K562 (cell line): ENCODE measurements at regions not wholly inside any gene's neighbourhood (a gene's known extent, or its start where the extent isn't known, plus 50 kb on each side); places are given as distances from the start of the nearest gene placed in this dataset.

Experiments used
- BHLHE40 ChIP-seq: IDR thresholded peaks from 2 replicates; pipeline ENCODE4 v1.6.1; 2011; ENCODE audit warnings: low read length, improper control_type of control experiment
- CHD4 ChIP-seq: fragments of 200-600 bp; sonication (generic); IDR thresholded peaks from 3 replicates; pipeline ENCODE4 v1.6.1; 2012; ENCODE audit warnings: low read depth, mild to moderate bottlenecking, mixed read lengths, low read length, inconsistent platforms; ENCODE audit not compliant: insufficient read depth, insufficient replicate concordance, poor library complexity, severe bottlenecking
- ETV6 ChIP-seq, 3 experiments: fragments of 150-350 bp in 1 of 3; sonication (generic) in 1 of 3; formaldehyde crosslinking in 1 of 3; IDR thresholded peaks; 2 replicates each; pipeline versions ENCODE4 v1.6.1 to v1.8.0; 2014 to 2022; ENCODE audit warnings: borderline replicate concordance in 2 of 3, low read depth in 2 of 3, antibody characterized with exemption in 1 of 3, low read length in 1 of 3, mild to moderate bottlenecking in 1 of 3, missing genetic modification reagents in 1 of 3
- KLF10 ChIP-seq: fragments of 250-450 bp; sonication (Bioruptor Pico); IDR thresholded peaks from 2 replicates; pipeline ENCODE4 v1.6.1; 2021; ENCODE audit warnings: matching md5 sums
- MXI1 ChIP-seq: IDR thresholded peaks from 2 replicates; pipeline ENCODE4 v1.6.1; 2011; ENCODE audit warnings: low read depth, mild to moderate bottlenecking, improper control_type of control experiment, low read length
- SMARCC2 ChIP-seq: fragments of 450-650 bp; IDR thresholded peaks from 2 replicates; pipeline ENCODE4 v1.6.1; 2017; ENCODE audit warnings: antibody characterized with exemption, moderate library complexity, mild to moderate bottlenecking, low read depth
- SNRNP70 ChIP-seq: fragments of 200-400 bp; formaldehyde crosslinking; optimal IDR thresholded peaks from 2 replicates; pipeline ENCODE3; 2017; ENCODE audit warnings: low read depth, low read length
- ZNF174 ChIP-seq: fragments of 250-450 bp; sonication (Bioruptor Pico); IDR thresholded peaks from 2 replicates; pipeline ENCODE4 v1.4.0; 2020; ENCODE audit warnings: mild to moderate bottlenecking
- TF ChIP-seq, protein P1 (sequence below), 3 experiments: IDR thresholded peaks in 2 of 3; conservative IDR thresholded peaks in 1 of 3; 2 replicates each; pipeline ENCODE4 v1.5.1; 2011 to 2012; ENCODE audit warnings: low read length in 3 of 3, mild to moderate bottlenecking in 3 of 3, control low read depth in 2 of 3, improper control_type of control experiment in 1 of 3, inconsistent platforms in 1 of 3, low read depth in 1 of 3, mixed read lengths in 1 of 3, moderate library complexity in 1 of 3; ENCODE audit not compliant: insufficient read depth in 2 of 3
- TF ChIP-seq, protein P2 (sequence below), 2 experiments: fragments of 450-650 bp in 1 of 2; sonication (generic) in 1 of 2; formaldehyde crosslinking in 1 of 2; IDR thresholded peaks in 1 of 2; conservative IDR thresholded peaks in 1 of 2; 2 replicates each; pipeline versions ENCODE4 v1.6.1 to v1.8.1; 2016 to 2023; ENCODE audit warnings: mild to moderate bottlenecking in 2 of 2, moderate library complexity in 2 of 2, inconsistent platforms in 1 of 2, missing genetic modification reagents in 1 of 2
- TF ChIP-seq, protein P3 (sequence below): fragments of 450-650 bp; IDR thresholded peaks from 2 replicates; pipeline ENCODE4 v1.6.1; 2016; ENCODE audit warnings: borderline replicate concordance

DNA sequence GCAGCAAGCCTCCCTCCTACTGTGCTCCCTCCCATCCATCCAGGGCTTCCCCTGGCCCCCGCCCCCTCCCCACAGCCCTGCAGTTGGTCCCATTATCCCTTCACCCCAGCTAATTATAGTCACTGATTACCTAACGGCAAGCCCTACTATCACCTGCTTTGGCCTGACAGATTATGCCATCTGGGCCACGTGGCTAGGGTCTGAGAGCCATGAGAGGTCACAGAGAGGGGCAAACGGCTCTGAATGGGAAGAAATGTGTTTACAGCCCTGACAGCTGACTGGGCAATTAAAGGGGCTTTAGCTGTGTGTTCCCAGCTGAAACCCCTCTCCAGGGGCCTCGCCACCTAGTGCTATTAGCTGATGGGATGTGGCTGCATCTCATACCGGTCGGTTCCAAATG is 134.4 kb upstream of the CPEB2 start:
- no peak for TF ChIP-seq BHLHE40
- no peak for TF ChIP-seq SMARCC2
- no peak for TF ChIP-seq SNRNP70
- TF ChIP-seq KLF10 = no peak
- TF ChIP-seq CHD4 = no peak
- TF ChIP-seq ZNF174 (CRISPR knock-in tag) = no peak
- TF ChIP-seq, protein P1, sequence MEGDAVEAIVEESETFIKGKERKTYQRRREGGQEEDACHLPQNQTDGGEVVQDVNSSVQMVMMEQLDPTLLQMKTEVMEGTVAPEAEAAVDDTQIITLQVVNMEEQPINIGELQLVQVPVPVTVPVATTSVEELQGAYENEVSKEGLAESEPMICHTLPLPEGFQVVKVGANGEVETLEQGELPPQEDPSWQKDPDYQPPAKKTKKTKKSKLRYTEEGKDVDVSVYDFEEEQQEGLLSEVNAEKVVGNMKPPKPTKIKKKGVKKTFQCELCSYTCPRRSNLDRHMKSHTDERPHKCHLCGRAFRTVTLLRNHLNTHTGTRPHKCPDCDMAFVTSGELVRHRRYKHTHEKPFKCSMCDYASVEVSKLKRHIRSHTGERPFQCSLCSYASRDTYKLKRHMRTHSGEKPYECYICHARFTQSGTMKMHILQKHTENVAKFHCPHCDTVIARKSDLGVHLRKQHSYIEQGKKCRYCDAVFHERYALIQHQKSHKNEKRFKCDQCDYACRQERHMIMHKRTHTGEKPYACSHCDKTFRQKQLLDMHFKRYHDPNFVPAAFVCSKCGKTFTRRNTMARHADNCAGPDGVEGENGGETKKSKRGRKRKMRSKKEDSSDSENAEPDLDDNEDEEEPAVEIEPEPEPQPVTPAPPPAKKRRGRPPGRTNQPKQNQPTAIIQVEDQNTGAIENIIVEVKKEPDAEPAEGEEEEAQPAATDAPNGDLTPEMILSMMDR (IDR thresholded peaks at IDR 0.05 in 2 of 3, conservative IDR thresholded peaks at IDR 0.05 in 1 of 3; ENCODE audit: insufficient read depth in 2 of 3, low read depth in 1 of 3, low read length in 3 of 3) = no peak
- no peak for TF ChIP-seq ETV6 (IDR thresholded peaks at IDR 0.05; ENCODE audit: borderline replicate concordance in 1 of 2, low read depth in 2 of 2, low read length in 1 of 2)
- TF ChIP-seq ETV6 (CRISPR knock-in tag; IDR thresholded peaks at IDR 0.05; ENCODE audit: borderline replicate concordance) = no peak
- TF ChIP-seq, protein P2, sequence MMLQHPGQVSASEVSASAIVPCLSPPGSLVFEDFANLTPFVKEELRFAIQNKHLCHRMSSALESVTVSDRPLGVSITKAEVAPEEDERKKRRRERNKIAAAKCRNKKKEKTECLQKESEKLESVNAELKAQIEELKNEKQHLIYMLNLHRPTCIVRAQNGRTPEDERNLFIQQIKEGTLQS (IDR thresholded peaks at IDR 0.05) = no peak
- TF ChIP-seq, protein P2 (CRISPR knock-in tag; conservative IDR thresholded peaks at IDR 0.05) = no peak
- TF ChIP-seq MXI1 = no peak
- TF ChIP-seq, protein P3, sequence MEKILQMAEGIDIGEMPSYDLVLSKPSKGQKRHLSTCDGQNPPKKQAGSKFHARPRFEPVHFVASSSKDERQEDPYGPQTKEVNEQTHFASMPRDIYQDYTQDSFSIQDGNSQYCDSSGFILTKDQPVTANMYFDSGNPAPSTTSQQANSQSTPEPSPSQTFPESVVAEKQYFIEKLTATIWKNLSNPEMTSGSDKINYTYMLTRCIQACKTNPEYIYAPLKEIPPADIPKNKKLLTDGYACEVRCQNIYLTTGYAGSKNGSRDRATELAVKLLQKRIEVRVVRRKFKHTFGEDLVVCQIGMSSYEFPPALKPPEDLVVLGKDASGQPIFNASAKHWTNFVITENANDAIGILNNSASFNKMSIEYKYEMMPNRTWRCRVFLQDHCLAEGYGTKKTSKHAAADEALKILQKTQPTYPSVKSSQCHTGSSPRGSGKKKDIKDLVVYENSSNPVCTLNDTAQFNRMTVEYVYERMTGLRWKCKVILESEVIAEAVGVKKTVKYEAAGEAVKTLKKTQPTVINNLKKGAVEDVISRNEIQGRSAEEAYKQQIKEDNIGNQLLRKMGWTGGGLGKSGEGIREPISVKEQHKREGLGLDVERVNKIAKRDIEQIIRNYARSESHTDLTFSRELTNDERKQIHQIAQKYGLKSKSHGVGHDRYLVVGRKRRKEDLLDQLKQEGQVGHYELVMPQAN = no peak
